GM13977 (cell line): ENCODE measurements at regions not wholly inside any gene's neighbourhood (a gene's known extent, or its start where the extent isn't known, plus 50 kb on each side); places are given as distances from the start of the nearest gene placed in this dataset.

Experiments used
- DNase-seq: peaks from one replicate; pipeline ENCODE4 v3.0.0; 2012; ENCODE audit warnings: low spot score
- in situ Hi-C: fragments of 300-500 bp; cut with MboI; formaldehyde crosslinking; loops from one replicate; pipeline ENCODE4 v1.12.0; 2022; ENCODE audit warnings: low sequenced_read_pairs, low pct_unique_long_range_greater_than_20kb, mixed read lengths, inconsistent platforms; ENCODE audit not compliant: unreplicated experiment
- TF ChIP-seq, protein P1 (sequence below): IDR thresholded peaks from 2 replicates; pipeline ENCODE4 v1.5.1; 2012; ENCODE audit warnings: mild to moderate bottlenecking, control low read depth; ENCODE audit not compliant: insufficient read depth; ENCODE audit errors: extremely low read depth, missing control alignments

DNA sequence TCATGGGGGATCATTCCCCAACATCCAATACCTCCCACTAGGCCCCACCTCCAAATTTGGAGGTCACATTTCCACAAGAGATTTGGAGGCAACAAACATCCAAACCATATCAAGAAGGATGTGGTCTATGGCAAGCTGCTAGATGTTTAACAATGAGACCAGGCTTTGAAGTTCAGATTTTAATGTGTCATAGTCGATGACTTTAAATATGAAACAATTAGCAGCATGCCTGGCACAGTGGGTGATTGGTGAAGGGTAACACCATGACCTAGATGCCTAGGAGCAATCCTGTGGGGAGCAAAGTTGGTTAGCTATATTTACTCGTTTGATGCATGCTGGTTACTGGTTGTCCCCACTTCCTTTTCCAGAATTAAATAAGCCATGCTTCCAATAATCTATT is 356.4 kb upstream of the VWC2 start:
- in situ Hi-C loops: no loop called here
- no peak for DNase-seq

DNA sequence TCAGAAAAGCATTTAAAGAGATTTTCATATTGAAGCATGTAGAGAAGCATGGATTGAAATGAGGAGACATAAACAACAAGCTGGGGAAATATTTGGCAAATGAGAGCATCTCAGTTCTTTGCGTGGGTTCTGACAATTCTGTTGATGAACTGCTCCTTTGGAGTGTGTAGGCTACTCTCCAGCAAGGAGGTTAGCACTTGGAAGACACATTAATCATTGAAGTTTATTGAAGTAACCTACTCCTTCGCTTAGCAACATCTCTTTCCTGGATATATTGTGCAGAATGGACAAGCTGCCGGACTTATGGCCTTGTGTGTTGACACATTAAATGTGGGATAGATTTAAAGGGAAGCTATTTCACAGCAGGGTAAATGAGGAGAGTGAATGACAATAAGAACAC is 354.5 kb upstream of the VWC2 start:
- no peak for DNase-seq
- TF ChIP-seq, protein P1, sequence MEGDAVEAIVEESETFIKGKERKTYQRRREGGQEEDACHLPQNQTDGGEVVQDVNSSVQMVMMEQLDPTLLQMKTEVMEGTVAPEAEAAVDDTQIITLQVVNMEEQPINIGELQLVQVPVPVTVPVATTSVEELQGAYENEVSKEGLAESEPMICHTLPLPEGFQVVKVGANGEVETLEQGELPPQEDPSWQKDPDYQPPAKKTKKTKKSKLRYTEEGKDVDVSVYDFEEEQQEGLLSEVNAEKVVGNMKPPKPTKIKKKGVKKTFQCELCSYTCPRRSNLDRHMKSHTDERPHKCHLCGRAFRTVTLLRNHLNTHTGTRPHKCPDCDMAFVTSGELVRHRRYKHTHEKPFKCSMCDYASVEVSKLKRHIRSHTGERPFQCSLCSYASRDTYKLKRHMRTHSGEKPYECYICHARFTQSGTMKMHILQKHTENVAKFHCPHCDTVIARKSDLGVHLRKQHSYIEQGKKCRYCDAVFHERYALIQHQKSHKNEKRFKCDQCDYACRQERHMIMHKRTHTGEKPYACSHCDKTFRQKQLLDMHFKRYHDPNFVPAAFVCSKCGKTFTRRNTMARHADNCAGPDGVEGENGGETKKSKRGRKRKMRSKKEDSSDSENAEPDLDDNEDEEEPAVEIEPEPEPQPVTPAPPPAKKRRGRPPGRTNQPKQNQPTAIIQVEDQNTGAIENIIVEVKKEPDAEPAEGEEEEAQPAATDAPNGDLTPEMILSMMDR: no peak
- in situ Hi-C loops: no loop called here

More for the DNA sequence above, 356.4 kb upstream of the VWC2 start:
- TF ChIP-seq, protein P1: no peak

DNA sequence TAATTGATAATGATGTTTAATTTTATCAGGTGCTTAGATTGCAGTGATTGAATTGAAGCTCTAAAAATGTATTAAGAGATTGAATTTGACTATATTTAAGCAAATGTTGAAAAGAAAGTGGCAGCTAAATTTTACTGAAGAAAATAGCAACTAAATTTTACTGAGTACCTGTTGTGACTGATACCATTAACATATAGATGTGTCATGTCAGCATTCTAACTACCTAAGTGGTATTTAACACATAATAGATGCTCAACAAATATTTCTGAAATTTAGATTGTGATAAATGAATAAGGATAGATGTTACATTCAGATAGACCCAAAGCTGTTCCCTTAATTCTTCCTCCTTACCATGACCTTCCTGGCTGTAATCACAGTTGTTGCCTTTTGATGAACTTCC is 350.9 kb upstream of the VWC2 start:
- in situ Hi-C loops: no loop called here
- no peak for DNase-seq
- TF ChIP-seq, protein P1: no peak

DNA sequence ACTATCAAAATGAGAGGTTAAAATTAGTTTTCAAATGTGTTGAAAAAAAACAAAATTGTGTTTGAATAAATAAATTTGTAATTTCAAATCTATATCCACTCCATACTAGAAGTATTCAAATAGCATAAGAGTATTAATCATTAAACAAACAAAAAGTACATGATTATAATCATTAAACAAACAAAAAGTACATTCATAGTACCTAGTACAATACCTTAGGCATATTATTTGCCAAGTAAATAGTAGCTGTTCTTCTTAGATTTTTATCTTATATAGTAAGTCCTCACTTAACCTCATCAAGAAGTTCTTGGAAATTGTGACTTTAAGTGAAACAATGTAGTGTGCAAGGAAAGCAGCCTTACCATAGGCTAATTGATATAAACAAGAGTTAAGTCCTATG is 349.3 kb upstream of the VWC2 start:
- no peak for DNase-seq
- TF ChIP-seq, protein P1: no peak
- in situ Hi-C loops: no loop called here

DNA sequence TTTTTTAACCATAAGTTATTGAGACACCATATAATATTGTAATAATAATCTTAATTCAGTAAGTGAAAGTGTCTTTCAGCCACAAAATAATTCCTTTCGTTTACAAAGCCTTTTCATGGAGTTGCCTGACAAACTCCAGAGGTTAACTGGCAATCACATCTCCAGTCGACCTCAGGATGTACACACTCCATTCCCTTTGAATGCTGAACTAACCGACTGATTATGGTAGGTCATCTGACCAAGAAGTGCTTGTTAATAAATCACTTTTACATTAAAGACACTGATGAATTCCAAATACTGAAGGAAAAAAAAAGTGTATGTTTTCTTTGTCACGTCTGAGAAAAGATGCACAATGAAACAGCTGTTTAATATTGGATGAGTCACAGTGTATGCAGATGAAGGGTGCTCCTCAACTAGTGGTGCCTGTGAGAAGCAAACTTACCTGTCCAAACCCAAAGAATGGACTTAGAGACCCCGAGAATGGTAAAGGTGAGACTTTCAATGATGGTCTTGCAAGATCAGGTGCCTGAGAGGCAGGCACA is 348.1 kb upstream of the VWC2 start:
- TF ChIP-seq, protein P1: no peak
- in situ Hi-C loops: no loop called here
- no peak for DNase-seq

DNA sequence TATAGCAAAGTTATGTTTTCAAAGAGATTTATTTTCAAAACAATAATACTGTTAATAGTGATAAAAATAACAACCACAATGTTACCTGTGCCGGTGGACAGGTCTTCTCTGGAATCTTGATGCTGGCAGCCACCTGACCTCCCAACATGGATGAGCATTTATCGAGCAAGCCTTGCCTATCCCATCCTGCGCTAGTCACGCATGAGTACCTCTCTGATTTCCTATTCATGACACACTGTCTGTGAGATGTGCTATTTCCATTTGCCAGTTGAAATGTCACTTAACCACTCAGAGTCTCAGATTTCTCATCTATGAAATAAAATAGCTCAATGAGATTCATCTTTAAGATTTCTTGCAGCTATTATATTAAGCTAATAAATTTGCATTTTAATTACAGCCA is 341.2 kb upstream of the VWC2 start:
- in situ Hi-C loops: no loop called here
- TF ChIP-seq, protein P1: no peak
- DNase-seq: no peak

DNA sequence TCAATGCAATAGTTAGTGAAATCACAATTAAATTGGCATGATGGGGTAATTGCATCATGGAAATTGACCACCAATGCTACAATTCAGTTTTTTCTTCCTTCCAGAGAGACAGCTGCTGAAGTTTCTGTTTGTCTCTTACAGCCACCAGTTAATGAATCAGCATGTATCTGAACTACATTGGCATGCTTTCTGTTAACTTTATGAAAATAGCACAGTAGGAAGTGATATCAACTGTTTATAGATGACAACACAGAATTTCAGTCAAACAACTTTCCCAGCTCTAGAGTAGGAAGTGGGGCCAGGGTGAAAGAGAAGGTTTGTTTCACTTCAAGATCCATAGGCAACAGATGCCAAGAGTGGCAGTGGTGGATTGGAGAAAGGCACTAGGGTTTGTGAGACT is 339.6 kb upstream of the VWC2 start:
- in situ Hi-C loops: no loop called here
- TF ChIP-seq, protein P1: no peak
- no peak for DNase-seq
